ENCODE measurements at regions not wholly inside any gene's neighbourhood (a gene's known extent, or its start where the extent isn't known, plus 50 kb on each side); places are given as distances from the start of the nearest gene placed in this dataset.

- TF ChIP-seq, protein P1, sequence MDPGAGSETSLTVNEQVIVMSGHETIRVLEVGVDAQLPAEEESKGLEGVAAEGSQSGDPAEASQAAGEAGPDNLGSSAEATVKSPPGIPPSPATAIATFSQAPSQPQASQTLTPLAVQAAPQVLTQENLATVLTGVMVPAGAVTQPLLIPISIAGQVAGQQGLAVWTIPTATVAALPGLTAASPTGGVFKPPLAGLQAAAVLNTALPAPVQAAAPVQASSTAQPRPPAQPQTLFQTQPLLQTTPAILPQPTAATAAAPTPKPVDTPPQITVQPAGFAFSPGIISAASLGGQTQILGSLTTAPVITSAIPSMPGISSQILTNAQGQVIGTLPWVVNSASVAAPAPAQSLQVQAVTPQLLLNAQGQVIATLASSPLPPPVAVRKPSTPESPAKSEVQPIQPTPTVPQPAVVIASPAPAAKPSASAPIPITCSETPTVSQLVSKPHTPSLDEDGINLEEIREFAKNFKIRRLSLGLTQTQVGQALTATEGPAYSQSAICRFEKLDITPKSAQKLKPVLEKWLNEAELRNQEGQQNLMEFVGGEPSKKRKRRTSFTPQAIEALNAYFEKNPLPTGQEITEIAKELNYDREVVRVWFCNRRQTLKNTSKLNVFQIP (CRISPR knock-in tag; IDR thresholded peaks at IDR 0.05; ENCODE audit: borderline replicate concordance, low read depth) = no peak
- no peak for TF ChIP-seq RARB (CRISPR knock-in tag; IDR thresholded peaks at IDR 0.05)
- TF ChIP-seq OSR1 (CRISPR knock-in tag; IDR thresholded peaks at IDR 0.05) = no peak
- no peak for TF ChIP-seq ZNF8 (CRISPR knock-in tag; IDR thresholded peaks at IDR 0.05)
- no peak for TF ChIP-seq CSDC2 (CRISPR knock-in tag; IDR thresholded peaks at IDR 0.05)
- TF ChIP-seq TSHZ2 (CRISPR knock-in tag; IDR thresholded peaks at IDR 0.05) = no peak
- TF ChIP-seq TOX (CRISPR knock-in tag; IDR thresholded peaks at IDR 0.05; ENCODE audit: borderline replicate concordance) = no peak
- TF ChIP-seq, protein P2, sequence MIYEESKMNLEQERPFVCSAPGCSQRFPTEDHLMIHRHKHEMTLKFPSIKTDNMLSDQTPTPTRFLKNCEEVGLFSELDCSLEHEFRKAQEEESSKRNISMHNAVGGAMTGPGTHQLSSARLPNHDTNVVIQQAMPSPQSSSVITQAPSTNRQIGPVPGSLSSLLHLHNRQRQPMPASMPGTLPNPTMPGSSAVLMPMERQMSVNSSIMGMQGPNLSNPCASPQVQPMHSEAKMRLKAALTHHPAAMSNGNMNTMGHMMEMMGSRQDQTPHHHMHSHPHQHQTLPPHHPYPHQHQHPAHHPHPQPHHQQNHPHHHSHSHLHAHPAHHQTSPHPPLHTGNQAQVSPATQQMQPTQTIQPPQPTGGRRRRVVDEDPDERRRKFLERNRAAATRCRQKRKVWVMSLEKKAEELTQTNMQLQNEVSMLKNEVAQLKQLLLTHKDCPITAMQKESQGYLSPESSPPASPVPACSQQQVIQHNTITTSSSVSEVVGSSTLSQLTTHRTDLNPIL (CRISPR knock-in tag; IDR thresholded peaks at IDR 0.05; ENCODE audit: low read depth) = no peak
- TF ChIP-seq, protein P3, sequence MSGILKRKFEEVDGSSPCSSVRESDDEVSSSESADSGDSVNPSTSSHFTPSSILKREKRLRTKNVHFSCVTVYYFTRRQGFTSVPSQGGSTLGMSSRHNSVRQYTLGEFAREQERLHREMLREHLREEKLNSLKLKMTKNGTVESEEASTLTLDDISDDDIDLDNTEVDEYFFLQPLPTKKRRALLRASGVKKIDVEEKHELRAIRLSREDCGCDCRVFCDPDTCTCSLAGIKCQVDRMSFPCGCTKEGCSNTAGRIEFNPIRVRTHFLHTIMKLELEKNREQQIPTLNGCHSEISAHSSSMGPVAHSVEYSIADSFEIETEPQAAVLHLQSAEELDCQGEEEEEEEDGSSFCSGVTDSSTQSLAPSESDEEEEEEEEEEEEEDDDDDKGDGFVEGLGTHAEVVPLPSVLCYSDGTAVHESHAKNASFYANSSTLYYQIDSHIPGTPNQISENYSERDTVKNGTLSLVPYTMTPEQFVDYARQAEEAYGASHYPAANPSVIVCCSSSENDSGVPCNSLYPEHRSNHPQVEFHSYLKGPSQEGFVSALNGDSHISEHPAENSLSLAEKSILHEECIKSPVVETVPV (CRISPR knock-in tag; IDR thresholded peaks at IDR 0.05) = no peak
- TF ChIP-seq TCF4 (CRISPR knock-in tag; IDR thresholded peaks at IDR 0.05; ENCODE audit: borderline replicate concordance) = no peak
- TF ChIP-seq ESRRG (CRISPR knock-in tag; IDR thresholded peaks at IDR 0.05) = no peak
- ATAC-seq = peak; percentile 66
Measured at GRCh38 chr21:15520811-15521643, 208.8 kb upstream of the USP25 start.

- TF ChIP-seq, protein P3 (CRISPR knock-in tag; IDR thresholded peaks at IDR 0.05) = no peak
- TF ChIP-seq ARNTL (CRISPR knock-in tag; IDR thresholded peaks at IDR 0.05; ENCODE audit: borderline replicate concordance, low read depth) = no peak
- no peak for TF ChIP-seq ZC3H10 (CRISPR knock-in tag; IDR thresholded peaks at IDR 0.05)
- no peak for TF ChIP-seq TOX (CRISPR knock-in tag; IDR thresholded peaks at IDR 0.05; ENCODE audit: borderline replicate concordance)
- no peak for ATAC-seq
Measured at GRCh38 chr21:15521644-15522001, 208.2 kb upstream of the USP25 start.

DNA sequence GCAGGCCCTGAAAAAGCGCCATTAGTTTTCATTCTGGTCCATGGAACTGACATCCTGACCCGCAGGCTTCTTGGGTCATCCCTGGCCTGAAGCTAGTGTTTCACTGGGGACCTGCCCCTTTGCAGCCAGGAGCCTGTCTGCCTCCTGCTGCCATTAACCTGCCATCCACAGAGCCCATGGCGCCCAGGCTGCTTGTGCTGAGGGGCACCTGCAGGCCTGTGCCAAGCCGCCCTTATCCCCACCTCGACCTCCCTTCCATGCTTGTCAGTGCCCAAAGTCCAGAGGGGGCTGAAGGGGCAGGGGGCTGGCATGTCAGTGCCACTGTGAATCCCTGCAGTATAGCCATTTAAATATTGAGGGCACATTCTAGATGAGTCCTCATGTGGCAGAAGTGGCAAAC, 207.6 kb upstream of the USP25 start:
- no peak for ATAC-seq
- TF ChIP-seq CSDC2 (CRISPR knock-in tag; IDR thresholded peaks at IDR 0.05) (no peak), ARNTL (CRISPR knock-in tag; IDR thresholded peaks at IDR 0.05; ENCODE audit: borderline replicate concordance, low read depth) (no peak), ZNF8 (CRISPR knock-in tag; IDR thresholded peaks at IDR 0.05) (no peak), TSHZ2 (CRISPR knock-in tag; IDR thresholded peaks at IDR 0.05) (no peak), TOX (CRISPR knock-in tag; IDR thresholded peaks at IDR 0.05; ENCODE audit: borderline replicate concordance) (no peak), ZC3H10 (CRISPR knock-in tag; IDR thresholded peaks at IDR 0.05) (no peak), PPARA (CRISPR knock-in tag; IDR thresholded peaks at IDR 0.05; ENCODE audit: borderline replicate concordance) (no peak), BACH2 (CRISPR knock-in tag; IDR thresholded peaks at IDR 0.05; ENCODE audit: borderline replicate concordance) (no peak), RARB (CRISPR knock-in tag; IDR thresholded peaks at IDR 0.05) (no peak), SNAI2 (CRISPR knock-in tag; IDR thresholded peaks at IDR 0.05) (no peak), ZNF70 (CRISPR knock-in tag; IDR thresholded peaks at IDR 0.05) (no peak), OSR1 (CRISPR knock-in tag; IDR thresholded peaks at IDR 0.05) (no peak)
- TF ChIP-seq, protein P3 (CRISPR knock-in tag; IDR thresholded peaks at IDR 0.05) = no peak

Data from SK-N-SH treated with all-trans-retinoic acid at 6 μM for 48 hours (cell line).